ENCODE measurements at regions not wholly inside any gene's neighbourhood (a gene's known extent, or its start where the extent isn't known, plus 50 kb on each side); places are given as distances from the start of the nearest gene placed in this dataset.

GRCh38 chr5:2261004-2261703 is 378.4 kb upstream of the IRX4 start:
- no peak for DNase-seq
- intact Hi-C loops (cut with DNase I): no loop called here
- Histone ChIP-seq H3K27ac (no peak overlapping the region), H3K36me3 (replicated peaks in 1 of 2; ENCODE audit: insufficient read depth in 1 of 2, low read depth in 2 of 2) (no peaks in the 10 kb centered on the region), H3K4me1 (no peaks in the 10 kb centered on the region), H3K27me3 (no peaks in the 10 kb centered on the region), H3K4me3 (no peak overlapping the region), H3K9me3 (no peaks in the 10 kb centered on the region)
- WGBS, 2 donors: 79 to 82% methylated on average over 24 to 32 of the region's 32 CpGs
- ATAC-seq: no peak
- TF ChIP-seq POLR2A (IDR thresholded peaks at IDR 0.05): no peak
- TF ChIP-seq CTCF (IDR thresholded peaks at IDR 0.05): no peak

- no peaks in the 10 kb centered on the region for H3K9me3 ChIP-seq
- DNase-seq: no peak
- no peaks in the 10 kb centered on the region for H3K27me3 ChIP-seq
- intact Hi-C loops (cut with DNase I): no loop called here
- no peak for TF ChIP-seq CTCF (IDR thresholded peaks at IDR 0.05)
- TF ChIP-seq POLR2A (IDR thresholded peaks at IDR 0.05): no peak
- no peaks in the 10 kb centered on the region for H3K36me3 ChIP-seq (replicated peaks in 1 of 2; ENCODE audit: insufficient read depth in 1 of 2, low read depth in 2 of 2)
- ATAC-seq: no peak
- H3K4me3 ChIP-seq: no peak overlapping the region
- H3K27ac ChIP-seq: no peak overlapping the region
- no peaks in the 10 kb centered on the region for H3K4me1 ChIP-seq
- 73 to 75% methylated on average over 21 to 22 of the region's 23 CpGs for WGBS, 2 donors
These were observed 377.7 kb upstream of the IRX4 start for GRCh38 chr5:2260211-2261003.

- no peak overlapping the region for H3K4me3 ChIP-seq
- H3K9me3 ChIP-seq: no peaks in the 10 kb centered on the region
- H3K4me1 ChIP-seq: no peaks in the 10 kb centered on the region
- TF ChIP-seq CTCF (IDR thresholded peaks at IDR 0.05): no peak
- TF ChIP-seq POLR2A (IDR thresholded peaks at IDR 0.05): no peak
- H3K36me3 ChIP-seq (replicated peaks in 1 of 2; ENCODE audit: insufficient read depth in 1 of 2, low read depth in 2 of 2): no peaks in the 10 kb centered on the region
- intact Hi-C loops (cut with DNase I): no loop called here
- WGBS, 2 donors: 36% methylated on average over 1 to 7 of the region's 7 CpGs
- ATAC-seq: no peak
- no peak for DNase-seq
- no peak overlapping the region for H3K27ac ChIP-seq
- H3K27me3 ChIP-seq: no peaks in the 10 kb centered on the region
These were observed 376.9 kb upstream of the IRX4 start for GRCh38 chr5:2259494-2260107.

- no peak for TF ChIP-seq CTCF (IDR thresholded peaks at IDR 0.05)
- no peak for TF ChIP-seq POLR2A (IDR thresholded peaks at IDR 0.05)
- Histone ChIP-seq H3K27ac (no peak overlapping the region), H3K9me3 (no peaks in the 10 kb centered on the region), H3K36me3 (replicated peaks in 1 of 2; ENCODE audit: insufficient read depth in 1 of 2, low read depth in 2 of 2) (no peaks in the 10 kb centered on the region), H3K27me3 (no peaks in the 10 kb centered on the region), H3K4me1 (no peaks in the 10 kb centered on the region), H3K4me3 (no peak overlapping the region)
- 63 to 71% methylated on average over 8 of the region's 8 CpGs for WGBS, 2 donors
- intact Hi-C loops (cut with DNase I): no loop called here
- DNase-seq (no peak), ATAC-seq (no peak)
These were observed 376.1 kb upstream of the IRX4 start for GRCh38 chr5:2258861-2259260.

All from body of pancreas (tissue), 4 donors.